Erythroblast (primary cell): ENCODE measurements at regions not wholly inside any gene's neighbourhood (a gene's known extent, or its start where the extent isn't known, plus 50 kb on each side); places are given as distances from the start of the nearest gene placed in this dataset.
"Not testable (repeated sequence)": the region's sequence is repeated elsewhere in the genome, so short reads cannot be mapped to it uniquely, and the experiment has no call there.

Experiments used
- DNase-seq, 2 experiments: peaks; one replicate each; lab custom pipeline; 2025; lab: John Stamatoyannopoulos, UW
- GATA1 ChIP-seq: IDR thresholded peaks from 2 replicates; pipeline ENCODE4 v1.6.1; 2011; ENCODE audit warnings: low read depth, mild to moderate bottlenecking, control low read depth, low read length, moderate library complexity
- POLR2A ChIP-seq: IDR thresholded peaks from 2 replicates; pipeline ENCODE4 v1.6.1; 2011; ENCODE audit warnings: mild to moderate bottlenecking, low read length

- no peak for TF ChIP-seq POLR2A
- TF ChIP-seq GATA1, result no peak
- no peak for DNase-seq
These were observed 97.2 kb downstream of the KDR start for GRCh38 chr4:55028196-55028595.

DNA sequence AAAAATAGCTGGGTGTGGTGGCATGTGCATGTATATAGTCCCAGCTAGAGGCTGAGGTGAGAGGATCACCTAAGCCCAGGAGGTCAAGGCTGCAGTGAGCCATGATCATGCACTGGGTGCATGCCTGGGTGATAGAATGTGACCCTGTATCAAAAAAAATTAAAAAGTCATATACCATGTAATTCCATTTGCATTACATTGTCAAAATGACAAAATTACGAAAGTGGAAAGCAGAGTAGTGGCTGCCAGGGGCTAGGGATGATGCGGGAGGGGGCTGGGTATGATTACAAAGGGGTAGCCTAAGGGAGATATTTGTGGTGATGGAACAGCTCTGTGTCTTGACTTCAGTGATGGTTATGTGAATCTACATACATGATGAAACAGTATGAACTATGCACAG lies 97.8 kb downstream of the KDR start:
- no peak for DNase-seq
- no peak for TF ChIP-seq GATA1
- no peak for TF ChIP-seq POLR2A

DNA sequence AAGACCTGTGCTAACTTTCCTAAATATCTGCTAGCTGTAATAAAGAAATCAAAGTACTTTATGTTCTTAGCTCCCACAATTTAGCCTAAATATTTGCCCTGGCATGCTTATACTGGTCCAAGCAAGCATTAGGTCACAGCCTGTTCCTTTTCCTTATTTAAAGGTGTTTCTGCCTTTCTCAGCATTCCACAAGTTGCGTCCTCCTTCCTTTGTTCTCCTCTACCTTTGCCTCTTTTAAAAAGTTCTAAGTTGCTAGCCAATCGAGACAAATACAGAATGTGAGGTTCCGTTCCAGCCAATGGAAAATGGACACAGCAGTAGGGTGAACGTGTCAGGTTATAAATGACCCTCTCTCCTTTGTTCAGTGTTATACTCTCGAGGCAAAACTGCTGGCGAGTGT lies 99.9 kb downstream of the KDR start:
- not testable (repeated sequence) for DNase-seq

- TF ChIP-seq GATA1 (no peak), POLR2A (no peak)
- no peak for DNase-seq
These were observed 102.4 kb downstream of the KDR start for GRCh38 chr4:55023030-55023429.

GRCh38 chr4:55021214-55021613 lies 104.2 kb downstream of the KDR start:
- no peak for TF ChIP-seq GATA1
- no peak for TF ChIP-seq POLR2A

DNA sequence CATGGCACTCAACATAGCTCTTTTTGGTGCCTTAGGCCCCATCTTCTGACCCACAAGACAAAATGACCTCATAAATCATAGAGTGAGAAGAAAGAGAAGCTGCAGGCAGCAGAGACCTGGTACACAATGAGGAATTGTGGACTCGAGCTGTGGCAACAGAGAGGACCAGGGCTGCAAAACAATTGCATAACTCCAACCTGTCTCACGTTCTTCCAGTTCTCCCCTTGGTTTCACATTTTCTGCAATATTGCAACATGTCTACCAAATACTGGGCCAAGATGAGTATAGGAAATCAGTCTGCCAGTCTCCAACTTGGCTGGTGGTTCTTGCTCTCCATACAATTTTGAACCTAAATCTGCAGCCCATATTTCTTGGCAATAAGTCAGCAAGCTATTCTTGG lies 105.3 kb downstream of the KDR start:
- DNase-seq, result no peak
- TF ChIP-seq POLR2A (no peak), GATA1 (no peak)

More at GRCh38 chr4:55021214-55021613, 104.2 kb downstream of the KDR start:
- no peak for DNase-seq

GRCh38 chr4:55018978-55019377 lies 106.4 kb downstream of the KDR start:
- no peak for DNase-seq
- TF ChIP-seq POLR2A (no peak), GATA1 (no peak)

- TF ChIP-seq GATA1 (no peak), POLR2A (no peak)
- DNase-seq, result no peak
These were observed 106.9 kb downstream of the KDR start for GRCh38 chr4:55018521-55018920.

DNA sequence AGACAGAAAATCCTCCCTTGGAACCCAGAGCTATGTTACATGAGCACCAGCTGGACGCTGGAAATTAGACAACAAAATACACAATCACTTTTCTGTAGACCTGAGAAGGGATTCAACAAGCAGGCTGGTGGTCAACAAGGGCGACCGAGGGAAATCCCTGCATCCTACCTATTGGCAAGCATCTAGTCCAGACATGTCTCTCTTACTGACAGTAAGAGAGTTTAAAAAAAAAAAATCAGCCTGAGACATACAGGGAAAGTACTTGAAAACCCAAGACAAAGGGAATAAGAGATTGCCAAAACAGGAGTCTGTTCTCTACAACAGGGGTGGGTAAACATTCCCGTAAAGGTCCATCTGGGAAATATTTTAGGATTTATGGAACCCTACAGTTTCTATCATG lies 108.0 kb downstream of the KDR start:
- TF ChIP-seq GATA1, result no peak
- no peak for TF ChIP-seq POLR2A
- DNase-seq, result no peak

GRCh38 chr4:55016131-55016530 lies 109.3 kb downstream of the KDR start:
- no peak for DNase-seq
- TF ChIP-seq GATA1 (no peak), POLR2A (no peak)

DNA sequence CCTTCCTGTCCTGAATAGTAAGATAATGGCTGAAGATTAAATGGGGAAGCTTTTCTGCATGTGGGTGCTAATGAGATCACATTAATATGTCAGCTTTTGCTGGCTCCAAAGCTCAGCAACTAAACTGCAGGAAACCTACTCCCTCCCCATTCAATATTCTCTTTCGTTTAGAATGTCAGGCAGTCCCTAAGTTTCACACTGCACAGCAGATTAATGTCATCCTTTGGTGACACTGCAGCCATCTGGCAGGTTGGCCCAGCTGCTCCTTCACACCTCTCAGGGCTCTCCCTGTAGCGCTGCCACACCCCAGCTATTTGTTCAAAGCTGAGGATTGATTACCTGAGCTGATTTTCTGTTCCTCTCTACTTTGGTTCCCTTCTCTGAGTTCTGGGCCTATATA lies 110.5 kb downstream of the KDR start:
- DNase-seq, result no peak
- no peak for TF ChIP-seq GATA1

DNA sequence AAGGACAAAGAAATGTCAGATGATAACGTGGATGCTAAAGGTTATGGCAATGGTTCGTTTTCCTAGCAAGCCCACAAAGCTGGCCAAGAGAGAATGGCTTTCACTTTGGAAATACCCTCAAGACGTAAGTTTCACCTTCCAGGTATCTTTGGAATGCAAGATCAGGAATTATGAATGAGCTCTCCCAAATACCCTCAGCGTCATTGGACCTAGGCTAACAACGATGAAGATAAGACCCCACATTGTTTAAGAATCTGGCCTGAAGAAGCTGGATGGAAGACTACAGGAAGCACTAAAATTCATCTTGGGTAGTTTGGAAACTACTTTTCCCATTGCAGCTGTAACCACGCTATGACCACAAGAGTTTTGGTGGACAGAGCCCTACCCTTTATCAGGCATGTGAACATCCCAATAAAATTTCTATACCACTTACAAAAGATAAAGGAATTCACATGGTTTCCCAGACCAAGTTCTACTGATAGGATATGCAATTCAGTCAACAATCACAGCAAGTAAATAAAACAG lies 111.9 kb downstream of the KDR start:
- no peak for DNase-seq

GRCh38 chr4:55012363-55013230 lies 112.8 kb downstream of the KDR start:
- DNase-seq, result no peak
- TF ChIP-seq GATA1 (no peak), POLR2A (no peak)

More for the DNA sequence above, 111.9 kb downstream of the KDR start:
- TF ChIP-seq POLR2A (no peak), GATA1 (no peak)

- no peak for TF ChIP-seq POLR2A
- TF ChIP-seq GATA1, result no peak
- no peak for DNase-seq
These were observed 113.6 kb downstream of the KDR start for GRCh38 chr4:55011761-55012160.

DNA sequence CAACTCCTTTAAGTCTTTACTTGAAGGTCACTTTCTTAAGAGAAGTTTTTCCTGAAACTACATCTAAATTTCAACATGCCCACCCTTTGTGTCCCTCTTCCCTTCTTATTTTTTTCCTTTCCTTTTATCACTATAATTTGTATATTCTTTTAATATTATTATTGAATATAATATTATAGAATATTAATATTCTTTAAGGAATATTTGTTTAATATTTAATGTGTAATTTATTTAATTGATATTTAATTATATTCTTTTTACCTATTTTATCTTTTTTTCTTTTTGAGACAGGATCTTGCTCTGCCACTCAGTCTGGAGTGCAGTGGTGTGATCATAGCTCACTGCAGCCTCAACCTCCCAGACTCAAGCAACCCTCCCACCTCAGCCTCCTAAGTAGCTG lies 114.8 kb downstream of the KDR start:
- TF ChIP-seq POLR2A (no peak), GATA1 (no peak)
- no peak for DNase-seq
